ENCODE measurements at regions not wholly inside any gene's neighbourhood (a gene's known extent, or its start where the extent isn't known, plus 50 kb on each side); places are given as distances from the start of the nearest gene placed in this dataset.

GRCh38 chr21:15190412-15190811 lies 125.6 kb upstream of the NRIP1 start:
- TF ChIP-seq POLR2A (IDR thresholded peaks at IDR 0.05; ENCODE audit: low read depth, low read length) = no peak
- no peak for TF ChIP-seq POLR2AphosphoS5 (IDR thresholded peaks at IDR 0.05; ENCODE audit: low read depth, low read length)
- TF ChIP-seq SPI1 (IDR thresholded peaks at IDR 0.05; ENCODE audit: low read depth, low read length) = no peak
- no peak for TF ChIP-seq TAF1 (IDR thresholded peaks at IDR 0.05; ENCODE audit: low read depth, low read length)
